GM18498 (cell line): ENCODE measurements at regions not wholly inside any gene's neighbourhood (a gene's known extent, or its start where the extent isn't known, plus 50 kb on each side); places are given as distances from the start of the nearest gene placed in this dataset.

Experiments
- ATAC-seq: cut with Tn5 transposase; IDR thresholded peaks from one replicate; pipeline ENCODE4 v1.9.1; 2021; ENCODE audit warnings: mild to moderate bottlenecking, moderate library complexity; ENCODE audit not compliant: unreplicated experiment

GRCh38 chrY:21260325-21260724 is 250.8 kb upstream of the RBMY1B start:
- ATAC-seq, result no peak

GRCh38 chrY:21261158-21261557 is 250.0 kb upstream of the RBMY1B start:
- ATAC-seq, result no peak

- ATAC-seq, result no peak
Measured at GRCh38 chrY:21266751-21267150, 244.4 kb upstream of the RBMY1B start.

GRCh38 chrY:21267164-21267563 is 244.0 kb upstream of the RBMY1B start:
- ATAC-seq, result no peak

GRCh38 chrY:21287769-21288168 is 223.4 kb upstream of the RBMY1B start:
- ATAC-seq, result no peak

GRCh38 chrY:21288908-21289307 is 222.2 kb upstream of the RBMY1B start:
- no peak for ATAC-seq

- ATAC-seq, result no peak
Measured at GRCh38 chrY:21295206-21295605, 215.9 kb upstream of the RBMY1B start.

- no peak for ATAC-seq
Measured at GRCh38 chrY:21302278-21302677, 208.9 kb upstream of the RBMY1B start.

GRCh38 chrY:21315366-21315765 is 195.8 kb upstream of the RBMY1B start:
- ATAC-seq, result no peak
